ENCODE measurements at regions not wholly inside any gene's neighbourhood (a gene's known extent, or its start where the extent isn't known, plus 50 kb on each side); places are given as distances from the start of the nearest gene placed in this dataset.
"Not testable (repeated sequence)": the region's sequence is repeated elsewhere in the genome, so short reads cannot be mapped to it uniquely, and the experiment has no call there.

- no peak for DNase-seq
These were observed 116.6 kb downstream of the MRPL14 start for GRCh38 chr6:44010411-44011349.

DNA sequence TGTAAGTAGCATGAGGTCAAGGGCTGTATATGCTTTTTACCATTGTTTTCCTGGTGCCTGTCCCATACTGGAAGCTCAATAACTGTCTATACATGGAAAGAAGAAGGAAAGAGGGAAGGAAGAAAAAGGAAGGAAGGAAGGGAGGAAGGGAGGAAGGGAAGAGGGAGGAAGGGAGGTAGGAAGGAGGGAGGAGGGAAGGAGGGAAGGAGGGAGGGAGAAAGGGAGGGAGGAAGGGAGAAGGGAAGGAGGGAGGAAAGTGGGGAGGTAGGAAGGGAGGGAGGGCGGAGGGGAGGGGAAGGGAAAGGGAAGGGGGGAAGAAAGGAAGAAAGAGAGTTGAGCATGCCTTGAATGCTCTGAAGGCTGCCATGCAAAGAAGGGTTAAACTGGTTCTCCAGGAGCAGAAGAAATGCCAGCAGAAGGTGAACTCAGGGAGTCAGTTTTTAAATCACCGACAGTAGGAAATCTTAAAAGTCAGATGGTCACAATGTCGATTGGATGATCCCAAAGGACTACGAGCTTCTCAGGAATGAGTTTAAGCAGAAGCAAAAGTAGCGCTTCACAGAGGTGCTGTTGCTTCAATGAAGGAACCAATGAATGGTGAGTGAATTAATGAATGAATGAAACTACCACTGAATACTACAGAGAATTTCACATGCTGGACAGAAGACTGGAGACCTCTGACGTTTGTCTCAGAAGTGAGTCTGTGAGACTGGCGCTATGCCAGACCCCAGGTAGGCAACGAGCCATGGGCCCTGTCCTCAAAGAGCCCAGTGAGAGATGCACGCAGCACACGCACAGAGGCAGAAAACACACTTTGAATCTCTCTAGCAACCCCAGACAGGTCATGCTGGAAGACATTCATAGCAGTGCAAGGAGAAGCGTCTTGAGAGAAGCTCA lies 117.6 kb downstream of the MRPL14 start:
- no peak for DNase-seq

- DNase-seq, result no peak
These were observed 118.4 kb downstream of the MRPL14 start for GRCh38 chr6:44008821-44009370.

- no peak for DNase-seq
These were observed 119.2 kb downstream of the MRPL14 start for GRCh38 chr6:44007818-44008621.

GRCh38 chr6:44006872-44007303 lies 120.4 kb downstream of the MRPL14 start:
- no peak for DNase-seq

- no peak for DNase-seq
These were observed 121.0 kb downstream of the MRPL14 start for GRCh38 chr6:44006123-44006871.

DNA sequence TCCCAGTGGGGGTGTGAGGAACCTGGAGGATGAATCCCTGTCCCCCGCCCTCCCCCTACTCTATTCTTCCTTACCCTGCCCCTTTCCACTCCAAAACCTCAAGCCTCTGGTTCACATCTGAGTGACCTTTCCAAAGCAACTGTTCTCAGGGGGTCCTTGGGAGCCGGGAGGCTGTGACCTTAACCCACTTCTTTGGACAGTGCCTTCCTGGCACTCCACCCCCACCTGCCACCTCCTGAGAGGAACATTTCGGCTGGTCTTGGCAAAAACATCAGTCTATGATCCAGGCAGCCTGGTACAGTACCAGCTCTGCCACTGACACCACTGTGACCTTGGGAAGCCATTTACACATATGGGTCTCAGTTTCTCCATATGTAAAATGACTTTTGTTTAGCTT lies 121.7 kb downstream of the MRPL14 start:
- DNase-seq, result no peak

- no peak for DNase-seq
These were observed 122.4 kb downstream of the MRPL14 start for GRCh38 chr6:44004625-44005506.

GRCh38 chr6:44004136-44004535 lies 123.1 kb downstream of the MRPL14 start:
- no peak for DNase-seq

DNA sequence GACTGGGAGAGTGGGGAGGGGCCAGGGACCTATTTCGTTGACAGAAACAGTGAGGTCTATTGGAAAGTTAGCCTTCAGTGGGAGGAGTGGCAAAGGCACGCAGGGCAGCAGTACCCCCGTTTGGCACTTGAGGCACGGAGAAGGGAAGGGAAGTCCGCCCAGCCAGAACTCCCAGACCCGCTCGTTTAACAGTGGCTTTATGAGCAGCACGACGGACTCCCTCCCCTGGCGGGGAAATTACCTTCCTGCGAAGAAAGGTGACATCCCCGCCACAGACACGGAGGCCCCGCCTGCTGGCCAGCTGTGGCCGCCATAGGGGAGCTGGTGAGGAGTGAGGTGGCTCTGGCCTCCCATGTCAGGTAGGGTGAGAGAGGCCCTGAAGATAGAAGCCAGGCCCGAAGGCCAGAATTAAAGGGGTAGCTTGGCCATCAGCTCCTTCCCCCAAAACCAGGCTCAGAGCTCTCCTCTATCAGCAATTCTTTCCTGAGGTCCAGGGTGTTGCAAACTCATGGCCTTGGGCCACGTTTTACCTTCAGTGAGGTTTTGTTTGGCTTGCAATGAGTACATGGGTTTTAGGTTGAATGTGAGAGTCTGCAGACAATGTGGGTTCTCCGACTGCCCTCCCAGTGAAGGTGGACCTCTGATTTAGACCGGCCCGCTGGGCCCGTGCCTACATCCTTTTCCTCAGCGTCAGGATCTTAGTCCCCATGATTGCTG lies 123.7 kb downstream of the MRPL14 start:
- peak; percentile 13 for DNase-seq

DNA sequence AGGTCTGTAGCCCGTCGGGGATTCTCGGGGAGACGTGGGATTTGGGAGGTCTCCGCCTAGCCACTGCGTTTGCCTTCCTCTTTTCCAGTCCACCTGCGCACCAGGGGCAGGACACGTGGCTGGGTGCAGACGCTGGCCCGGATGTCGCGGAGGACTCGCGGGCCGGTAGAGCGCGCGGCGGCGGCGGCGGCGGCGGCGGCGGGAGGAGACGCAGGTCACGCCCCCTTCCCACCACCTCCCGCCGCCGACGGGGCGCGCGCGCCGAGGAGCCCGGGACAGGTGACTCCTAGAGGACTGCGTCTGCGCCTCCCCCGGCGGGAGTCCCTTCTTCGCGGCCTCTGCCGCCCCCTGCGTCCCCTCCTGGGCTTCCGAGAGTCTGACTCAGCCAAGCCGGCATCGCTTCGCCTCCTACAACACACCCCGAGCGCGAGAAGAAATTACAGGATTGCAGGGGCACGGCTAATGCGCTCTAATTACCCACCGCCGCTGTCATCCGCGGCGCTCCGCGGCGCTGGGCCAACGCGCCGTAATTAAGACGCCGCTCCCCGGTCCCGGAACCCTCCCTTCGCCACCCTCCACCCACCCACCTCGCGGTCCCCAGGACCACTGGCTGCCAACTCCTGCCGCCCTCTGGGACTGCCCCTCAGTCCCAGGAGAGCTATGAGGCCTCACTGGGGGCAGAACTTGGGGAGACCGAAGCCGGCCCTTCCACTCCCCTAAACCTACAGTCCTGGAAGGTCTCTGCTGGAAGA lies 124.5 kb downstream of the MRPL14 start:
- DNase-seq, result peak; percentile 50

DNA sequence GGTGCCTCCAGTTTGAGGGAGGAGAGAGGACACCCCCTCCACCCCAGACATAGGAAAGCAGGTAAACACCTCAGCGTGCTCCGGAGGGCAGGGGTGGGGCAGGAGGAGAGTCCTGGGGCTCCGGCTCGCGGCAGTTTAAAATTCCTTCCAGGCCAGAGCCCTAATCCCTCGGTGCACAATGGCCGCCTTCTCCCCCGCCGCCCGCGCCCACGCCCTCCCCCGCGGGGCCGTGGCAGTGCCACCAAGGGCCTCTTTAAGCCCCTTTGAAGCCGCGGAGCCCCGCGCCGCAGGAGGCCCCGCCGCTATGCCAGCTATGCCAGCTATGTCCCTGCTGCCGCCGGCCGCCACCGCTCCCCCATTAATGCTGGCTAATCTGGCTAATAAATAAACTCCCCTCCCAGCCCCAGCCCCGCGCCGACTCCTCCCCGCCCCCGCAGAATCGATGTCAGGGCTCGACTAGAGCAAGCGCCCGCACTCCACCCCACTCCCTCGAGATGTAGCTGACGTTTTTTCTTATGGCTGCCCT lies 125.1 kb downstream of the MRPL14 start:
- DNase-seq, result no peak

GRCh38 chr6:44001318-44002066 lies 125.8 kb downstream of the MRPL14 start:
- DNase-seq, result no peak

- peak; percentile 15 for DNase-seq
These were observed 126.9 kb downstream of the MRPL14 start for GRCh38 chr6:44000164-44000842.

DNA sequence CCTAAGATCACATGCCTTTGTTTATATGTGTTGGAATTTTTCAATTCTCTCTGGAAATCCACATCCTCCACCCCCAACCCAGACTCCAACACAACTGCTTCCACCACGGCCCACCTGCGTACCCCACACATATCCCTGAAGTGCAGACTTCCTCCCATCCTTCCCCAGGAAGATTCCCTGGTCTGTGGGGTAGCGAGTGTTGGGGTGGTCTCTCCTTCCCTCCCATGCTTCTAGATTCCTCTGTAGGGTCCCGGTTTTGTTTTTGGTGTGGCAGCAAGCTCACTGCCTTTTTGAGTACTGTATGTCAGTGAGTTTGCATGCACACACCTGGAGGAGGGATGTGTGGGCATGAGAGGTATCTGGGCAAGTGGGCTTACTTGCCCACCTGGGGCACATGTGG lies 127.6 kb downstream of the MRPL14 start:
- no peak for DNase-seq

DNA sequence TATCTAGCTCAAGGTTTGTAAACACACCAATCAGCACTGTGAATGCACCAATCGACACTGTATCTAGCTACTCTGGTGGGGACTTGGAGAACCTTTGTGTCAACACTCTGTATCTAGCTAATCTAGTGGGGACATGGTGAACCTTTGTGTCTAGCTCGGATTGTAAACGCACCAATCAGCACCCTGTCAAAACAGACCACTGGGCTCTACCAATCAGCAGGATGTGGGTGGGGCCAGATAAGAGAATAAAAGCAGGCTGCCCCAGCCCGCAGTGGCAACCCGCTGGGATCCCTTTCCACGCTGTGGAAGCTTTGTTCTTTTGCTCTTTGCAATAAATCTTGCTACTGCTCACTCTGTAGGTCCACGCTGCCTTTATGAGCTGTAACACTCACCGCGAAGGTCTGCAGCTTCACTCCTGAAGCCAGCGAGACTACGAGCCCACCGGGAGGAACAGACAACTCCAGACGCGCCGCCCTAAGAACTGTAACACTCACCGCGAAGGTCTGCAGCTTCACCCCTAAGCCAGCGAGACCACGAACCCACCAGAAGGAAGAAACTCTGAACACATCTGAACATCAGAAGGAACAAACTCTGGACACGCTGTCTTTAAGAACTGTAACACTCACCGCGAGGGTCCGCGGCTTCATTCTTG lies 128.5 kb downstream of the MRPL14 start:
- not testable (repeated sequence) for DNase-seq

Measured in CD4-positive, alpha-beta T cell treated with Interleukin-10 for 1 hour (primary cell).